Stimulated activated CD8-positive, alpha-beta memory T cell treated with anti-CD3 and anti-CD28 coated beads, Interleukin-15, amount 100 ng/mL, for 24 hours (primary cell): ENCODE measurements at regions not wholly inside any gene's neighbourhood (a gene's known extent, or its start where the extent isn't known, plus 50 kb on each side); places are given as distances from the start of the nearest gene placed in this dataset.
A peak's percentile ranks its signal among the peaks of the same experiment; 100 is the strongest.

Experiments used
- DNase-seq: peaks from one replicate; pipeline ENCODE4 v3.0.0-alpha.2; 2020; ENCODE audit warnings: low read depth

- no peak for DNase-seq
Measured at GRCh38 chr2:105571445-105571987, 172.7 kb upstream of the FHL2 start.

GRCh38 chr2:105570757-105571156 lies 171.9 kb upstream of the FHL2 start:
- no peak for DNase-seq

- no peak for DNase-seq
Measured at GRCh38 chr2:105570326-105570725, 171.5 kb upstream of the FHL2 start.

GRCh38 chr2:105569606-105570005 lies 170.8 kb upstream of the FHL2 start:
- no peak for DNase-seq

- no peak for DNase-seq
Measured at GRCh38 chr2:105567996-105568494, 169.2 kb upstream of the FHL2 start.

- no peak for DNase-seq
Measured at GRCh38 chr2:105563000-105563719, 164.3 kb upstream of the FHL2 start.

- no peak for DNase-seq
Measured at GRCh38 chr2:105561401-105561800, 162.6 kb upstream of the FHL2 start.

- no peak for DNase-seq
Measured at GRCh38 chr2:105560157-105560556, 161.3 kb upstream of the FHL2 start.

GRCh38 chr2:105557021-105557920 lies 158.4 kb upstream of the FHL2 start:
- DNase-seq = no peak

GRCh38 chr2:105556366-105556765 lies 157.5 kb upstream of the FHL2 start:
- no peak for DNase-seq

- no peak for DNase-seq
Measured at GRCh38 chr2:105554235-105554634, 155.4 kb upstream of the FHL2 start.

GRCh38 chr2:105553538-105554196 lies 154.8 kb upstream of the FHL2 start:
- no peak for DNase-seq

GRCh38 chr2:105546628-105546974 lies 147.8 kb upstream of the FHL2 start:
- DNase-seq = no peak

- DNase-seq = peak; percentile 37
Measured at GRCh38 chr2:105545730-105546627, 147.1 kb upstream of the FHL2 start.

- DNase-seq = no peak
Measured at GRCh38 chr2:105544591-105545377, 145.9 kb upstream of the FHL2 start.

GRCh38 chr2:105541189-105542050 lies 142.6 kb upstream of the FHL2 start:
- DNase-seq = no peak

- DNase-seq = no peak
Measured at GRCh38 chr2:105540642-105541041, 141.8 kb upstream of the FHL2 start.

GRCh38 chr2:105539331-105539730 lies 140.5 kb upstream of the FHL2 start:
- DNase-seq = no peak

- DNase-seq = no peak
Measured at GRCh38 chr2:105538840-105539239, 140.0 kb upstream of the FHL2 start.

- DNase-seq = no peak
Measured at GRCh38 chr2:105537920-105538319, 139.1 kb upstream of the FHL2 start.
